ENCODE measurements at regions not wholly inside any gene's neighbourhood (a gene's known extent, or its start where the extent isn't known, plus 50 kb on each side); places are given as distances from the start of the nearest gene placed in this dataset.

DNA sequence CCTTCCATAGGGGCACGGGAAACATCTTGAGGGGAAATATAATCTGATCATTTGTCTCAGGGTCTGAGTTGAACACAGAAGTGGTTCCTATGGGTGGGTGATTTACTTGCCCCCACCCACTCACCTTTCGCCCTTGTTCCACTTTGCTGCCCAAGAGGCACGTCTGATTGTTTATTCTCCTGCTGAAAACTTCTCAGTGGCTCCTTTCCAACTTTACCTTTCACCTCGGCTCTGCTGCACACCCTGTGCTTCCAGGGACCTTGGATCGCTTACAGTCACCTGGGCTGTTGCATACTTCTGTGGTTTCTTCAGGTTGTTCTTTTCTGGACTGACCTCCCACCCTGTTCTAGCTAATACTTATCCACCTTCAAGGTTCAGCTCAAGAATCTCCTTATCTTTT, 213.4 kb upstream of the JADE1 start (continued):
- no peak for TF ChIP-seq RHOXF2B (CRISPR knock-in tag; conservative IDR thresholded peaks at IDR 0.05)
- TF ChIP-seq, protein P1, sequence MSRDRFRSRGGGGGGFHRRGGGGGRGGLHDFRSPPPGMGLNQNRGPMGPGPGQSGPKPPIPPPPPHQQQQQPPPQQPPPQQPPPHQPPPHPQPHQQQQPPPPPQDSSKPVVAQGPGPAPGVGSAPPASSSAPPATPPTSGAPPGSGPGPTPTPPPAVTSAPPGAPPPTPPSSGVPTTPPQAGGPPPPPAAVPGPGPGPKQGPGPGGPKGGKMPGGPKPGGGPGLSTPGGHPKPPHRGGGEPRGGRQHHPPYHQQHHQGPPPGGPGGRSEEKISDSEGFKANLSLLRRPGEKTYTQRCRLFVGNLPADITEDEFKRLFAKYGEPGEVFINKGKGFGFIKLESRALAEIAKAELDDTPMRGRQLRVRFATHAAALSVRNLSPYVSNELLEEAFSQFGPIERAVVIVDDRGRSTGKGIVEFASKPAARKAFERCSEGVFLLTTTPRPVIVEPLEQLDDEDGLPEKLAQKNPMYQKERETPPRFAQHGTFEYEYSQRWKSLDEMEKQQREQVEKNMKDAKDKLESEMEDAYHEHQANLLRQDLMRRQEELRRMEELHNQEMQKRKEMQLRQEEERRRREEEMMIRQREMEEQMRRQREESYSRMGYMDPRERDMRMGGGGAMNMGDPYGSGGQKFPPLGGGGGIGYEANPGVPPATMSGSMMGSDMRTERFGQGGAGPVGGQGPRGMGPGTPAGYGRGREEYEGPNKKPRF (IDR thresholded peaks at IDR 0.05; ENCODE audit: low read depth, low read length): no peak

DNA sequence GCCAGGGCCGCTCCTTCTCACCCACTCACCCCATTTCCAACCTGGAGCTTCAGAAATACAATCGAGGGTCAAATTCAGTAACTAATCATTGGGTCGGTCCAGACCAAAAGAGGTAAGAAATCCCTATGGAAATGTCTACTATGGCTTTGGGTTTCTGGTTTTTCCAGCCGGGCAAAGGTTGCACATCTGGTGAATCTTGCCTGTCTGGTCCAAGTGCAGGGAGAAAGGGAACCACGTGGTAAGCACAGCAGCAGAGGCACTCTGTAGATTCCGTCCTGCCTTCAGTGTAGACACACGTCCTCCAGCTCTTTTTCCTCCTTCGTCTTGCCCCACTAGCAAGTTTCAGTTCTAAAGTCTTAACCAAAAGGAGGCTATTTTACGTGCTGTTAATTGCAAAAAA, 218.0 kb upstream of the JADE1 start:
- no TSS peak for BruUV-seq (replicated peaks)
- FAIRE-seq: no peak
- POLR2A ChIA-PET: interaction anchor here (1.0 to 1.4 kb wide), 2 partner anchors 10 to 13 kb away, joined by 5 to 8 read pairs; no protein-coding TSS in a partner anchor

More for the DNA sequence above, 218.0 kb upstream of the JADE1 start:
- Histone ChIP-seq H3K9me1 (ENCODE audit: control insufficient read depth, insufficient read depth, low read length) (no peaks in the 10 kb centered on the region), H3K9ac (ENCODE audit: insufficient read depth in 1 of 2, low read depth in 2 of 2, low read length in 2 of 2) (no peak overlapping the region), H3K4me3 (no peak overlapping the region), H3K4me2 (ENCODE audit: insufficient read depth, low read length) (no peak overlapping the region), H4K20me1 (replicated peaks; ENCODE audit: control insufficient read depth, insufficient read depth, low read length) (no peaks in the 10 kb centered on the region), H3K79me2 (ENCODE audit: control insufficient read depth, insufficient read depth, low read length) (no peaks in the 10 kb centered on the region), H3K9me3 (replicated peaks; ENCODE audit: control insufficient read depth, insufficient read depth, low read depth, low read length) (no peaks in the 10 kb centered on the region; the same call in 1 of the 2 replicates), H3K27ac (ENCODE audit: extremely low read depth, low read depth, low read length) (no peak overlapping the region), H3K4me1 (replicated peaks in 1 of 2; ENCODE audit: control insufficient read depth in 2 of 2, insufficient read depth in 2 of 2, low read length in 2 of 2) (no peaks in the 10 kb centered on the region; a peak in 2 of 5 replicates), H3K27me3 (ENCODE audit: control insufficient read depth in 2 of 2, insufficient read depth in 2 of 2, low read length in 2 of 2) (no peaks in the 10 kb centered on the region), H2AFZ (ENCODE audit: low read depth, low read length) (peak overlapping the region; percentile 46), H3K36me3 (ENCODE audit: control insufficient read depth, insufficient read depth, low read length) (no peaks in the 10 kb centered on the region)
- intact Hi-C loops (cut with micrococcal nuclease) (no loop called here), in situ Hi-C loops (cut with MboI) (loop anchor here (10.0 kb wide), 1 partner anchor 677 kb away; no protein-coding TSS in a partner anchor)
- DNase-seq (ENCODE audit: extremely low read depth in 1 of 4, low spot score in 3 of 4): no peak
- CTCF ChIA-PET (ENCODE audit: low intra/inter-chr PET ratio): no interaction called here
- peak; percentile 31; the same call in 1 of the 3 replicates for ATAC-seq
- TF ChIP-seq MYC (IDR thresholded peaks at IDR 0.05; ENCODE audit: low read depth, low read length) (no peak), MYC (CRISPR knock-in tag; IDR thresholded peaks at IDR 0.05; ENCODE audit: borderline replicate concordance, low read depth) (no peak), PHF20 (IDR thresholded peaks at IDR 0.05; ENCODE audit: partially characterized antibody) (no peak), ZNF717 (CRISPR knock-in tag; IDR thresholded peaks at IDR 0.05) (no peak), ZNF212 (CRISPR knock-in tag; IDR thresholded peaks at IDR 0.05) (no peak), KDM2B (CRISPR knock-in tag; IDR thresholded peaks at IDR 0.05) (no peak), GABPA (tag; conservative IDR thresholded peaks at IDR 0.05; ENCODE audit: low read depth) (no peak), KLF1 (tag; IDR thresholded peaks at IDR 0.05) (no peak), TEAD1 (CRISPR knock-in tag; IDR thresholded peaks at IDR 0.05) (no peak), MCM5 (IDR thresholded peaks at IDR 0.05; ENCODE audit: low read depth) (no peak), FOXK2 (conservative IDR thresholded peaks at IDR 0.05 in 1 of 2, IDR thresholded peaks at IDR 0.05 in 1 of 2; ENCODE audit: low read depth in 2 of 2) (no peak), NELFE (IDR thresholded peaks at IDR 0.05; ENCODE audit: insufficient read depth, insufficient read length) (no peak)
- TF ChIP-seq, protein P2, sequence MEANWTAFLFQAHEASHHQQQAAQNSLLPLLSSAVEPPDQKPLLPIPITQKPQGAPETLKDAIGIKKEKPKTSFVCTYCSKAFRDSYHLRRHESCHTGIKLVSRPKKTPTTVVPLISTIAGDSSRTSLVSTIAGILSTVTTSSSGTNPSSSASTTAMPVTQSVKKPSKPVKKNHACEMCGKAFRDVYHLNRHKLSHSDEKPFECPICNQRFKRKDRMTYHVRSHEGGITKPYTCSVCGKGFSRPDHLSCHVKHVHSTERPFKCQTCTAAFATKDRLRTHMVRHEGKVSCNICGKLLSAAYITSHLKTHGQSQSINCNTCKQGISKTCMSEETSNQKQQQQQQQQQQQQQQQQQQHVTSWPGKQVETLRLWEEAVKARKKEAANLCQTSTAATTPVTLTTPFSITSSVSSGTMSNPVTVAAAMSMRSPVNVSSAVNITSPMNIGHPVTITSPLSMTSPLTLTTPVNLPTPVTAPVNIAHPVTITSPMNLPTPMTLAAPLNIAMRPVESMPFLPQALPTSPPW (CRISPR knock-in tag; IDR thresholded peaks at IDR 0.05): no peak
- TF ChIP-seq, protein P3, sequence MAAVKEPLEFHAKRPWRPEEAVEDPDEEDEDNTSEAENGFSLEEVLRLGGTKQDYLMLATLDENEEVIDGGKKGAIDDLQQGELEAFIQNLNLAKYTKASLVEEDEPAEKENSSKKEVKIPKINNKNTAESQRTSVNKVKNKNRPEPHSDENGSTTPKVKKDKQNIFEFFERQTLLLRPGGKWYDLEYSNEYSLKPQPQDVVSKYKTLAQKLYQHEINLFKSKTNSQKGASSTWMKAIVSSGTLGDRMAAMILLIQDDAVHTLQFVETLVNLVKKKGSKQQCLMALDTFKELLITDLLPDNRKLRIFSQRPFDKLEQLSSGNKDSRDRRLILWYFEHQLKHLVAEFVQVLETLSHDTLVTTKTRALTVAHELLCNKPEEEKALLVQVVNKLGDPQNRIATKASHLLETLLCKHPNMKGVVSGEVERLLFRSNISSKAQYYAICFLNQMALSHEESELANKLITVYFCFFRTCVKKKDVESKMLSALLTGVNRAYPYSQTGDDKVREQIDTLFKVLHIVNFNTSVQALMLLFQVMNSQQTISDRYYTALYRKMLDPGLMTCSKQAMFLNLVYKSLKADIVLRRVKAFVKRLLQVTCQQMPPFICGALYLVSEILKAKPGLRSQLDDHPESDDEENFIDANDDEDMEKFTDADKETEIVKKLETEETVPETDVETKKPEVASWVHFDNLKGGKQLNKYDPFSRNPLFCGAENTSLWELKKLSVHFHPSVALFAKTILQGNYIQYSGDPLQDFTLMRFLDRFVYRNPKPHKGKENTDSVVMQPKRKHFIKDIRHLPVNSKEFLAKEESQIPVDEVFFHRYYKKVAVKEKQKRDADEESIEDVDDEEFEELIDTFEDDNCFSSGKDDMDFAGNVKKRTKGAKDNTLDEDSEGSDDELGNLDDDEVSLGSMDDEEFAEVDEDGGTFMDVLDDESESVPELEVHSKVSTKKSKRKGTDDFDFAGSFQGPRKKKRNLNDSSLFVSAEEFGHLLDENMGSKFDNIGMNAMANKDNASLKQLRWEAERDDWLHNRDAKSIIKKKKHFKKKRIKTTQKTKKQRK (IDR thresholded peaks at IDR 0.05; ENCODE audit: borderline replicate concordance, low read depth, low read length): no peak
- WGBS (ENCODE audit: insufficient coverage, low coverage, missing lambda C conversion rate): 50% methylated on average over 8 of the region's 9 CpGs
